HG03097 (cell line): ENCODE measurements at regions not wholly inside any gene's neighbourhood (a gene's known extent, or its start where the extent isn't known, plus 50 kb on each side); places are given as distances from the start of the nearest gene placed in this dataset.
"Not testable (repeated sequence)": the region's sequence is repeated elsewhere in the genome, so short reads cannot be mapped to it uniquely, and the experiment has no call there.

Experiments used
- ATAC-seq: cut with Tn5 transposase; IDR thresholded peaks from one replicate; pipeline ENCODE4 v1.9.1; 2021; ENCODE audit not compliant: unreplicated experiment, low FRiP score

GRCh38 chr20:12067686-12068085, 150.0 kb downstream of the BTBD3 start:
- no peak for ATAC-seq

DNA sequence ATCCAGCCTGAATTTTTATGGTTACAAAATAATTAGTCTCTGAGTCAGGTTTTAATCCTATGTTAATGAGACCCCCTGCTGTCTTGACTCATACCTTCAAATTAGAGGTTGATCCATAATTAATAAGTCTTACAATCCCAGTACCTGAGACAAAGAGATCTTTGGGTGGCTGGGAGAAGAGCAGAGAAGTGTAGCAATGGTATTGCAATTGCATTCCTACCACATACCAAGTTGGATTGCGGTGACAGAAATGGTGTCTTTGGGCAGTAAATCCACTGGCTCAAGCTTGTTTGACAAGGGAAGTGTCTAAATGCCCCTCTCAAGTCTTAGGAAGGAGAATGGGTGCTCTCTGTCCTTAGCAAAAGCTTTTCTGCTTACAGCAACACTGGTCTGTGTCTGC, 150.4 kb downstream of the BTBD3 start:
- ATAC-seq, result no peak

DNA sequence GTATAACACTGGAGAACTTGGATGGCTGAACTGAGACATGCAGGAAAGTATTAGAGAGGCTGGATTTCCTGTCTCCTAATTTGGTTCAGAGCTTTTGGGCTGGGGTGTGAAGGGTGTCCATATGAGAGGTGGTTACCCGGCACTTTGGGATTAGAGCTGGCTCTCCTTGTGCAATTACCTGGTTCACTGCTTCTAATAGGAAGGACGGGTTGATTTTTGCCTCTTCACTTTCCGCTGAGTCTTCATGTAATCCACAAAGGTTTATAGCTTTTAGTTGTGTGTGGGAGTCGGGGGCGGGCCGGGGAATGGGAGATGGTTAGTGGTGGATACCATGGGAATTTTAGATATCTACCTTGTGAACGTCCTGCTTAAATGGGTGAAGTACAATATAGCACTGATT, 151.5 kb downstream of the BTBD3 start:
- no peak for ATAC-seq

DNA sequence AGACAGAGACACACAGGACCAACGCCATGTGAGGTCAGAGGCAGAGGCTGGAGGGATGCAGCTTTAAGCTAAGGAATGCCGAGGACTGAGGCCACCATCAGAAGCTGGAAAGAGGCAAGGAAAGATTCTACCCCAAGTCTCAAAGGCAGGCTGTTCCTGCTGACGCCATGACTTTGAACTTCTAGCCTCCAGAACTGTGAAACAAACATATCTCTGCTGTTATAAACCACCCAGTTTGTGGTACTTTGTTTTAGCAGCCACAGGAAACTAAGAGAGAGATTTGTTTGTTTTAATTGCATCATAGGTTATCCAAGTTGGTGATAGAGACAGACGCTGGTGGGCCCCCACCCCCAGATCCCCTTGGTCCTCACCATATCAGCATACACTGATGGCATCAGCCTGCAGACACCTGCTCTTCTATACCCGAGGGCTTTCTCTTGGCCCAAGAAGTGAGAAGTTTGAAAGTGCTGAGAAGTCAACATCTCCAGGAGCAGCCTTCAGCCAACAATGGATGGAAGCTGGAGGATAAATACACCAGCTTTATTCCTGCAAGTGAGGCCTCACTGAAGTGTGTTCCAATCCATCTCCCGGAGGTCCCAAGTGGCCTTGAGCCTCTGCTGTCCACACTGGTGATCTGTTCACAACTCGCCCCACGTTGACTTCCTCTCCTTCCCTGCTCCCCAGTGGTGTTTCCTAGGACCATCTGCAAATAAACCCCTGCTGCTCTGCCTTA, 154.7 kb downstream of the BTBD3 start:
- ATAC-seq, result no peak

- no peak for ATAC-seq
Observed at GRCh38 chr20:12072954-12073264, 155.2 kb downstream of the BTBD3 start.

DNA sequence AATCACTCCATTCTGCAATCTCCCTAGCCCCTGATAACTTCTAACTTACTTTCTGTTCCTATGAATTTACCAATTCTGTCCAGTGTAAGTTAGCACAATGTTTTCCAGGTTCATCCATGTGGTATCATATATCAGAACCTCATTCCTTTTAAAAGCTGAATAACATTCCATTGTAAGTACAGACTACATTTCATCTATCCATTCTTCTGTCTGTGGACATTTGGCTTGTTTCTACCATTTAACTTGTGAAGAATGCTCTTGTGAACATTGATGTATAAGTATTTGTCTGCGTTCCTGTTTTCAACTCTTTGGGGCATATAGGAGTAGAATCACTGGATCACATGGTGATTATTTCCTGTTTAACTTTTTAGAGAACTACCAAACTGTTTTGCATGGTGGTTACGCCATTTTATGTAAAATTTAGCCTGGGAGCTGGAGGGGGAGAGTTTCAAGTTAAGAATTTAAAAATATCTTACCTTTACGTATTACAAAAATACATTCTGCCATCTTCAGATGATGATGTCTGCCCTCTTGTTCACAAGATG, 156.5 kb downstream of the BTBD3 start:
- ATAC-seq, result no peak

GRCh38 chr20:12076200-12076599, 158.5 kb downstream of the BTBD3 start:
- no peak for ATAC-seq

GRCh38 chr20:12077875-12078274, 160.2 kb downstream of the BTBD3 start:
- ATAC-seq, result no peak

GRCh38 chr20:12079490-12079889, 161.8 kb downstream of the BTBD3 start:
- no peak for ATAC-seq

- no peak for ATAC-seq
Observed at GRCh38 chr20:12083269-12083668, 165.6 kb downstream of the BTBD3 start.

- ATAC-seq, result no peak
Observed at GRCh38 chr20:12084482-12084881, 166.8 kb downstream of the BTBD3 start.

DNA sequence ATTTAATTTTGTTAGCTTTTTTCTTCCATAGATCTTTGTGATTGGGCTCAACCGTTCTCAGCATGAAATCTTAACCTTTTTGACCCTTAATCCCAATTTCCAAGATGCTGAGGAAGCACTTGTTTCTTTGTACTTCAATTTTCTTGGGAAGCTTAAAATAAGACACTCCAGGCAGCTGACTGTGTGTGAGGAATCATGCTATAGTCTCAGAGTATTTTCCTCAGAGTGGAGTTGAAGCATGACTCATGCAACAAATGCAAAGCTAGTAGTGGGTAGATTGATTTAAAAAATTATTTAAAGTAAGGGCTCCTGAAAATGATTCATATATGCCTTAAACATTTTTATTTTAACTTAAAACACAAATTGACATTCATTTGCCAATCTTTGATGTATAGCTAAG, 168.7 kb downstream of the BTBD3 start:
- no peak for ATAC-seq

- no peak for ATAC-seq
Observed at GRCh38 chr20:12090920-12091319, 173.2 kb downstream of the BTBD3 start.

- ATAC-seq, result no peak
Observed at GRCh38 chr20:12093057-12093796, 175.5 kb downstream of the BTBD3 start.

DNA sequence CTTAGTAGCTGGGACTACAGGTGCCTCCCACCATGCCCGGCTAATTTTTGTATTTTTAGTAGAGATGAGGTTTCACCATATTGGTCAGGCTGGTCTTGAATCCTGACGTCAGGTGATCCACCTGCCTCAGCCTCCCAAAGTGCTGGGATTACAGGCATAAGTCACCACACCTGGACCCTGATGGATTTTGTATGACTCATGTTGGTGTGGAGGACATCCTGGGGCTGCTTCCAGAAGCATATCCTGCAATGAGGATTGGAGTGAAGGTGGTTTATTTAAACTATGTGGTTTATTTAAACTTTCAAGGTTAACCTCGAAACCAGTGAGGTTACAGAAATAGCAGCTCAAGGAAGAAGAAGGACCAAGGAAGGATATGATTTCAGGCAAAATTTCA, 176.1 kb downstream of the BTBD3 start:
- not testable (repeated sequence) for ATAC-seq

DNA sequence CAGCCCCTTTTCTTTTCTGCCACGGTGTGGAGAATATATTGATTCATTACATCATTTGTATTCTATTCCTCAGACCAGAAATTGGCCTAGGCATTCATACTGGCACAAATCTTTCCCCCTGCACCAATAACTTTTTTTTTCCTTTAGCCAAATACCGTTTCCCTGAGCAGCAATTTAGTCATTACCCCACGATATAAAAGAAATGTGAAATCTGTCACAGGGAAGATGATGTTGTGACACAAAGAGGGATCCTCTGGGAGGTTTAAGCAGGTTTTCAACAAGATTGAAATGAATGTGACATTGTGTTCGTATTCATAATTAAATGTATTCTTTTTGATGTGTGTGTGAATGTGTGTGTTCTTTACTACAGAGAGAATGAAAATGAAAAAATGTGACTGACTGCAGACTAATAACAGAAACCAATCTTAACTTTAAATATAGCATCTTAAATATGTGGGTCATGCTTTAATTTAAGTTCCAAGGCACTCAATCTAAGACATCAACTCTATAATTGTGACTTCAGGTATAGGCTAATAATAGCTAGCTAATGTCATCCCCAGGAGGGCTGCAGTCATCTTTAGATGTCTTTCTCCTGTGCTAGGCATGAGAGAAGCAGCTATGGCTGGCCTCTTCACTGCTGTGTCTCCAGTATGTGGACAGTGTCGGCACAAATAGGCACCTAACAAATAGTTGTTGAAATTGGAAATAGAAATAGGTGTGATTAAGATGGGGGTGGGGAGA, 177.7 kb downstream of the BTBD3 start:
- no peak for ATAC-seq

DNA sequence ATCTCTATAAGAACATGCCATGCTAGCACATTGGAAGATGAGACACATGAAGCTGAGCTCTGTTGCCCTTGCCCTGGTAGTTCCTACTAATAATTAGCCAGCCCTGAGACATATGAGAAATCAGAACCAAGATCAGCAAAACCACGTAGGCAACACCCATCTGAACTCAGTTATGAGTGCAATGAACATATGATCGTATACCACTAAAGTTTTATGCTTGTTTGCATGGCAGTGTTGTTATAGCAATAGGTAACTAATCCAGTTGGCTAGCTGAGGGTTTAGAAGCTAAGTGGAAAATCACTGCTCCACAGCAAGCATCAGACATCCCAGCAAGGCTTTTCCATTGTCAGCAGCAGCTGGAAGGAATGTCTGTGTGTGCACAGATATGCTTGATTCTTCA, 180.7 kb downstream of the BTBD3 start:
- ATAC-seq, result no peak

DNA sequence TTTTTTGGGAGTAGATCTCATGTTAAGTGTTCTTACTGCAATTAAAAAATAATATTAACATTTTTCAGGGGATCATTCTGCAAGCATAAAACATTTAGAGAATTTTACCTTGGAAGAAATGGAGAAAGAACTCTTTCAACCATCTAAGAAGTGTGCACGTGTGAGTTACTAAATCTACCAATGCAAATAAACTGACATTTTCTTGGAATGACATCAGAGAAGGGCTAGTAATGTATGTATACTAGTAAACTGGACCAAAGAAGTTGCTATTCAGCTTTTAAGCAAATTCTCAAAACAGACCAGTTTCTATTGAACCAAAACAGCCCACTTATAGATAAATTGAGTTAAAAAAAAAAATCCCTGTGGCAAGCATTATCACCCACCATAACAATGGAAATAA, 191.2 kb downstream of the BTBD3 start:
- no peak for ATAC-seq

GRCh38 chr20:12110274-12110673, 192.6 kb downstream of the BTBD3 start:
- no peak for ATAC-seq

DNA sequence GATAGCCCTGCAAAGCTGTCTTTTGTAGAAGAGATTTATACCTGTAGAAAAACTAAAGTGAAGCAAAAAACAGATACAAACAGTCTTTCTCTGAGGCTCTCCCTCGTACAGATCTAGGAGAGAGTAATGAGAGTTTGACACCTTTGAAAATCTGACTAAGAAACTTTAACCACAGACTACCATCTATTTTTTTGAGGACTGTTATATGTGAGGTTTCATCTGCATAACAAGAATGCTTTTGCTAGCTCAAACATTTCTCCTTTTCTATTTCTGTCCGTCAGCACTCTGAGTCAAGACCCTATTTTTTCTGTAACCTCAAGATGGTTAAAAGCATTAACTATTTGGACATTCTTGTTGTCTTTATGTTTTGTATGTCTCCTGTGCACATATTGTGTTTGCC, 193.0 kb downstream of the BTBD3 start:
- ATAC-seq, result no peak

DNA sequence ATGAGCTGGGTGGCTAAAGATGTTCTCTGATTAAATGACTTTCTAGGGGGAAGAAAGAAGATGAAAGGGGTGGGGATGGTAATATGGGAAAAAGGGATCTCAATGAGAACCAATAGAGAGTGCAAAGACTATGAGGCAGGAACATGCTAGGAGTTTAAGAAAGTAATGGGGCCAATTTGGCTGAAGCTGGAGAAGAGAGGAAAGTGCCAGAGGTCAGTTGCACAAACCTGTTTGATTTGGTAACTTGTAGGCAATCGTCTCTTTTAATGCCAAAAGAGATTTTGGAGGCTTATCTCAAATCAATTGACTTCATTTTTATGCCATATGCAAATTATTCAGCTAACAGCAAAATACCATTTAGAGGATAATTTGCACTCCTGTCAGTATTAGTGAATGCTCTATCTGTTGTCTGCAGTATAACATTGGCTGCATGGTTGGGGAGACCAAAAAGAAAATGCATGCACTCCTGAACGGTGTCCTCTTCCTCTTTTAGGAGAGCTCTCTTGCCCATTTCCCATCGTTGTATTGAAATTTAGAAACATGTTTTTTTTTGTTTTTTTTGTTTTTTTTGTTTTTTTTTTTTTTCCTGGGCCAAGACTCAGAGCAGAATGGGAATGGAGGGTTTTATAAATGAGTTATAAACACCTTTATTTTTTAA, 193.9 kb downstream of the BTBD3 start:
- no peak for ATAC-seq
